ENCODE measurements at regions not wholly inside any gene's neighbourhood (a gene's known extent, or its start where the extent isn't known, plus 50 kb on each side); places are given as distances from the start of the nearest gene placed in this dataset.

- no peak for TF ChIP-seq POLR2A (IDR thresholded peaks at IDR 0.05)
- TF ChIP-seq CTCF (IDR thresholded peaks at IDR 0.05): no peak
These were observed 74.2 kb upstream of the DPPA4 start for GRCh38 chr3:109411547-109411946.

Measured in right lobe of liver (tissue), 4 donors.